ENCODE measurements at regions not wholly inside any gene's neighbourhood (a gene's known extent, or its start where the extent isn't known, plus 50 kb on each side); places are given as distances from the start of the nearest gene placed in this dataset.

- TF ChIP-seq, protein P1, sequence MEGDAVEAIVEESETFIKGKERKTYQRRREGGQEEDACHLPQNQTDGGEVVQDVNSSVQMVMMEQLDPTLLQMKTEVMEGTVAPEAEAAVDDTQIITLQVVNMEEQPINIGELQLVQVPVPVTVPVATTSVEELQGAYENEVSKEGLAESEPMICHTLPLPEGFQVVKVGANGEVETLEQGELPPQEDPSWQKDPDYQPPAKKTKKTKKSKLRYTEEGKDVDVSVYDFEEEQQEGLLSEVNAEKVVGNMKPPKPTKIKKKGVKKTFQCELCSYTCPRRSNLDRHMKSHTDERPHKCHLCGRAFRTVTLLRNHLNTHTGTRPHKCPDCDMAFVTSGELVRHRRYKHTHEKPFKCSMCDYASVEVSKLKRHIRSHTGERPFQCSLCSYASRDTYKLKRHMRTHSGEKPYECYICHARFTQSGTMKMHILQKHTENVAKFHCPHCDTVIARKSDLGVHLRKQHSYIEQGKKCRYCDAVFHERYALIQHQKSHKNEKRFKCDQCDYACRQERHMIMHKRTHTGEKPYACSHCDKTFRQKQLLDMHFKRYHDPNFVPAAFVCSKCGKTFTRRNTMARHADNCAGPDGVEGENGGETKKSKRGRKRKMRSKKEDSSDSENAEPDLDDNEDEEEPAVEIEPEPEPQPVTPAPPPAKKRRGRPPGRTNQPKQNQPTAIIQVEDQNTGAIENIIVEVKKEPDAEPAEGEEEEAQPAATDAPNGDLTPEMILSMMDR (IDR thresholded peaks at IDR 0.05), result no peak
- TF ChIP-seq POLR2A (IDR thresholded peaks at IDR 0.05) (no peak), POLR2AphosphoS5 (IDR thresholded peaks at IDR 0.05) (no peak)
Observed at GRCh38 chr2:195471163-195471562, 185.9 kb upstream of the SLC39A10 start.

Data from stomach (tissue), 4 donors.